Lung (tissue), 11 donors: ENCODE measurements at regions not wholly inside any gene's neighbourhood (a gene's known extent, or its start where the extent isn't known, plus 50 kb on each side); places are given as distances from the start of the nearest gene placed in this dataset.

Experiments
- ATAC-seq: fragments of 200-7000 bp; cut with Tn5 transposase; one replicate; pipeline ENCODE4 v1.9.1; 2020; ENCODE audit warnings: moderate number of reproducible peaks; ENCODE audit not compliant: insufficient read depth, low FRiP score
- DNase-seq, 3 donors: peaks; one replicate each; pipeline ENCODE4 v3.0.0-alpha.2; 2013 to 2017
- H3K27ac ChIP-seq, 2 donors: one replicate each; pipeline ENCODE4 v1.5.1; 2013; ENCODE audit warnings: mild to moderate bottlenecking in 2 of 2, moderate library complexity in 2 of 2, control low read depth in 1 of 2, inconsistent platforms in 1 of 2, low read depth in 1 of 2, low read length in 1 of 2
- H3K27me3 ChIP-seq, 3 donors: one replicate each; pipeline ENCODE4 v1.5.1; 2013; ENCODE audit warnings: low read length in 2 of 3; ENCODE audit not compliant: control insufficient read depth in 3 of 3, insufficient read depth in 3 of 3
- H3K36me3 ChIP-seq, 4 donors: one replicate each; pipeline ENCODE4 v1.5.1; 2013; ENCODE audit warnings: low read length in 4 of 4, mild to moderate bottlenecking in 1 of 4, moderate library complexity in 1 of 4; ENCODE audit not compliant: control insufficient read depth in 4 of 4, insufficient read depth in 4 of 4
- H3K4me1 ChIP-seq, 5 donors: one replicate each; pipeline ENCODE4 v1.5.1; 2013; ENCODE audit warnings: low read length in 5 of 5, mild to moderate bottlenecking in 2 of 5, moderate library complexity in 1 of 5; ENCODE audit not compliant: control insufficient read depth in 5 of 5, insufficient read depth in 5 of 5
- H3K4me3 ChIP-seq: one replicate; pipeline ENCODE4 v1.5.1; 2013; ENCODE audit warnings: mild to moderate bottlenecking, control low read depth, moderate library complexity
- H3K9ac ChIP-seq, 2 donors: one replicate each; pipeline ENCODE4 v1.5.1; 2013; ENCODE audit warnings: low read length in 2 of 2, control low read depth in 1 of 2; ENCODE audit not compliant: insufficient read depth in 1 of 2
- H3K9me3 ChIP-seq, 4 donors: one replicate each; pipeline ENCODE4 v1.5.1; 2013; ENCODE audit warnings: low read length in 3 of 4, mild to moderate bottlenecking in 1 of 4, moderate library complexity in 1 of 4; ENCODE audit not compliant: control insufficient read depth in 4 of 4, insufficient read depth in 3 of 4
- WGBS, 2 donors: extraction: QIAGEN DNeasy Blood & Tissue Kit; methylation state at CpG; one replicate each; pipeline ENCODE4 v1.1.7; 2013; 5-methylcytosine and 5-hydroxymethylcytosine counted together
- TF ChIP-seq, protein P1 (sequence below): IDR thresholded peaks from 2 replicates; pipeline ENCODE4 v1.5.1; 2012; ENCODE audit warnings: mild to moderate bottlenecking; ENCODE audit errors: control extremely low read depth, extremely low read depth
- donor health status: control.
- donor health status: control.
- donor health status: Bipolar disorder and iron deficiency.
- donor health status: healthy.
- donor health status: DM: yes; HTN: yes; CAD: no.

DNA sequence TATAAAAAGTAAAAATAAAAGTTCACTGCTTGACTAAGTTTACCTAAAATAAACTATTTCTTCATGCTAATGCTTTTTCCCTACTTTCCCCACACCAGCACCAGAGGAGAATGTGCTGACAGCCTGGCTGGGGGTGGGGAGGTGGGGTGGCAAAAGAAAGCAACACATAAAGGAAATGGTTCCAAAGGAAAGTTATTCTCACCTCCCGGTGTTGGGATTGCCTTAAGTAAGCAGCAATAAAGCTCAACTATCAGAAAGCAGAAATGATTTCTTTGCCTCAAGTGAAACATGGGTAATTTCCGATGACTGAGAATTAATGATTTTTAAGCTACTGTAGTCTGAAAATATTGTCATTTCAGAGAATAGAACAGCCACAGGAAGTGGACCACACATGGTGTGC lies 84.5 kb upstream of the DKK2 start:
- Histone ChIP-seq H3K4me1 (peaks cover 0 to 11% (median 0%) of the 10 kb centered on the region in 5 donors), H3K27ac (no peak overlapping the region), H3K9ac (peak overlapping the region in 1 of 2 donors; percentile 13), H3K4me3 (no peak overlapping the region), H3K9me3 (no peaks in the 10 kb centered on the region), H3K27me3 (no peaks in the 10 kb centered on the region), H3K36me3 (no peaks in the 10 kb centered on the region)
- 49 to 59% methylated on average over 2 of the region's 2 CpGs for WGBS, 2 donors
- ATAC-seq (no peak), DNase-seq (peak in 2 of 3 donors; percentile 18 to 25)
- TF ChIP-seq, protein P1, sequence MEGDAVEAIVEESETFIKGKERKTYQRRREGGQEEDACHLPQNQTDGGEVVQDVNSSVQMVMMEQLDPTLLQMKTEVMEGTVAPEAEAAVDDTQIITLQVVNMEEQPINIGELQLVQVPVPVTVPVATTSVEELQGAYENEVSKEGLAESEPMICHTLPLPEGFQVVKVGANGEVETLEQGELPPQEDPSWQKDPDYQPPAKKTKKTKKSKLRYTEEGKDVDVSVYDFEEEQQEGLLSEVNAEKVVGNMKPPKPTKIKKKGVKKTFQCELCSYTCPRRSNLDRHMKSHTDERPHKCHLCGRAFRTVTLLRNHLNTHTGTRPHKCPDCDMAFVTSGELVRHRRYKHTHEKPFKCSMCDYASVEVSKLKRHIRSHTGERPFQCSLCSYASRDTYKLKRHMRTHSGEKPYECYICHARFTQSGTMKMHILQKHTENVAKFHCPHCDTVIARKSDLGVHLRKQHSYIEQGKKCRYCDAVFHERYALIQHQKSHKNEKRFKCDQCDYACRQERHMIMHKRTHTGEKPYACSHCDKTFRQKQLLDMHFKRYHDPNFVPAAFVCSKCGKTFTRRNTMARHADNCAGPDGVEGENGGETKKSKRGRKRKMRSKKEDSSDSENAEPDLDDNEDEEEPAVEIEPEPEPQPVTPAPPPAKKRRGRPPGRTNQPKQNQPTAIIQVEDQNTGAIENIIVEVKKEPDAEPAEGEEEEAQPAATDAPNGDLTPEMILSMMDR, result no peak

DNA sequence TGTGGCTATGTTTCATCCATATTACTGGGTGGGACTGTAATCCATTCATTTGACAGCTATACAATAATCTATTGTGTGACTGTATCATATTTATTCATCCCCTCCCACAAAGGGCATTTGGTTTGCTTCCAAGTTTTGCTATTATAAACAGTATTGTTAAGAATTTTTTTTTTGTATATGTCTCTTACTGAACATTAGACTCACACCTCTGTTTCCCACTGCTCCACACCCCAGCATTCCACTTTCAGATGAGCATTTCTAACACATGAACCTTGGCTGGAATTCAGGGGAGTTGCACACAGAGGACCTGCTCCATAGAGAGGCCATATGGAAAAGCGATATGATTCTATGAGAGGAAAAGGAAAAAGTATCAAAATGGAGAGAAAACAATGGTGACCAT lies 81.6 kb upstream of the DKK2 start:
- DNase-seq, result no peak
- H3K36me3 ChIP-seq, result no peaks in the 10 kb centered on the region
- no peak overlapping the region for H3K4me3 ChIP-seq
- no peaks in the 10 kb centered on the region for H3K9me3 ChIP-seq
- H3K9ac ChIP-seq, result no peak overlapping the region
- TF ChIP-seq, protein P1, result no peak
- H3K27ac ChIP-seq, result no peak overlapping the region
- ATAC-seq, result no peak
- WGBS, 2 donors, result 77 to 88% methylated on average over 1 of the region's 1 CpG
- peaks cover 0 to 11% (median 0%) of the 10 kb centered on the region in 5 donors for H3K4me1 ChIP-seq
- H3K27me3 ChIP-seq, result no peaks in the 10 kb centered on the region

DNA sequence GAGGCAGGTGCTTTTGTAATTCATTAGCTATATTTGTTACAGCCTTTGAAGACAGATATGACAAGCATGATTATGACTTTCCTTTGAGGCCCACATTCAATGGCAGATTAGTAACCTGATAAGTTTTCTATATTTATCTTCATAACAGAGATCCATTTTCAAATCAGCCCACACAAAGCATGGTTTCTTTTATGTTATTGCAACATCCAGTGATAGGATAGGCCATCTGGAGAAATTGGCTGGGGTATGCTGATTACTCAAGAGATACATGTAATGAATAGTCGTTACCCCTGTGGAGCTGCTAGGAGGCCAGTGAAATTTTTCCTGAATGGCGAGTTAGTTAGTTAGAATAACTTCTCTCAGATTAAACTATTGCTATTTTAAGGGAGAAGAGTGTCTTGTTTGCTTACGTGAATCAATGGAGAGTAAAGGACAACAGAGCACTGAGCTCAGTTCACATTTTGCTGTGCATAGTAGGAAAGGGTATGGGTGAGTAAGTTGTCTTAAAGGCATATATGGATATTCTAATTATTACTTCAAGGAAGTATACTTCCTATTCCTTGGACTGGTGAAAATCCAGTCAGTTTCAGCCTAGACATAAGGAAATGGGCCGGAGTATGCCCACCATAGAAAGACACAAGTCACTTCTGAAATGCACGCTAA lies 79.2 kb upstream of the DKK2 start:
- TF ChIP-seq, protein P1, result no peak
- H3K27me3 ChIP-seq, result no peaks in the 10 kb centered on the region
- no peak overlapping the region for H3K27ac ChIP-seq

DNA sequence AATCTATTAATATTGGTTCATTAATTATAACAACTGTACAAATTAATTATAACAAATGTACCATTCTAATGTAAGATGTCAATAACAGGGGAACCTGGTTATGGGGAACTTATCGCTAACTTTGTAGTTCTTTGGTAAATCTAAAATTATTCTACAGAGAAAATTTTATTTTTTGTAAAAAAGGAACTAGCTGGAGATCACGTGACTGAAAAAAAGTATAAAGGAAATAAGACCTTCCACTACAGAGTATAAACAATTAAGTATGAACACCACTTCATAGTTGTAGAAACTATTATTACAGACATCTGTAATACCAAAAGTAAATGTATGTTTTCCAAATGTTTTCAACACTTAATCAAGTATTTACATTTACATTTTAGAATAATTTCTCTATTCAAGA lies 77.9 kb upstream of the DKK2 start:
- DNase-seq, result no peak
- no peak overlapping the region for H3K27ac ChIP-seq
- no peaks in the 10 kb centered on the region for H3K36me3 ChIP-seq
- H3K9me3 ChIP-seq, result no peaks in the 10 kb centered on the region
- TF ChIP-seq, protein P1, result no peak
- H3K9ac ChIP-seq, result no peak overlapping the region
- ATAC-seq, result no peak
- no peaks in the 10 kb centered on the region for H3K27me3 ChIP-seq
- no peak overlapping the region for H3K4me3 ChIP-seq
- no peaks in the 10 kb centered on the region for H3K4me1 ChIP-seq
- 76 to 81% methylated on average over 2 of the region's 2 CpGs for WGBS, 2 donors

More for the DNA sequence above, 79.2 kb upstream of the DKK2 start:
- WGBS, 2 donors, result 75 to 85% methylated on average over 5 of the region's 5 CpGs
- peaks cover 0 to 3% (median 0%) of the 10 kb centered on the region in 5 donors for H3K4me1 ChIP-seq
- no peak for ATAC-seq
- no peak overlapping the region for H3K9ac ChIP-seq
- H3K4me3 ChIP-seq, result no peak overlapping the region
- no peaks in the 10 kb centered on the region for H3K9me3 ChIP-seq
- DNase-seq, result peak in 2 of 3 donors; percentile 44 to 63
- H3K36me3 ChIP-seq, result no peaks in the 10 kb centered on the region
